GM12873 (cell line): ENCODE measurements at regions not wholly inside any gene's neighbourhood (a gene's known extent, or its start where the extent isn't known, plus 50 kb on each side); places are given as distances from the start of the nearest gene placed in this dataset.

ENCODE experiments used
- TF ChIP-seq, protein P1 (sequence below): IDR thresholded peaks from 2 replicates; pipeline ENCODE4 v1.5.1; 2012; ENCODE audit warnings: low read depth, mild to moderate bottlenecking, moderate library complexity, low read length, control low read depth; ENCODE audit not compliant: insufficient read depth; ENCODE audit errors: missing control alignments

GRCh38 chr13:74795526-74795925 is 661.3 kb upstream of the KLF12 start:
- TF ChIP-seq, protein P1, sequence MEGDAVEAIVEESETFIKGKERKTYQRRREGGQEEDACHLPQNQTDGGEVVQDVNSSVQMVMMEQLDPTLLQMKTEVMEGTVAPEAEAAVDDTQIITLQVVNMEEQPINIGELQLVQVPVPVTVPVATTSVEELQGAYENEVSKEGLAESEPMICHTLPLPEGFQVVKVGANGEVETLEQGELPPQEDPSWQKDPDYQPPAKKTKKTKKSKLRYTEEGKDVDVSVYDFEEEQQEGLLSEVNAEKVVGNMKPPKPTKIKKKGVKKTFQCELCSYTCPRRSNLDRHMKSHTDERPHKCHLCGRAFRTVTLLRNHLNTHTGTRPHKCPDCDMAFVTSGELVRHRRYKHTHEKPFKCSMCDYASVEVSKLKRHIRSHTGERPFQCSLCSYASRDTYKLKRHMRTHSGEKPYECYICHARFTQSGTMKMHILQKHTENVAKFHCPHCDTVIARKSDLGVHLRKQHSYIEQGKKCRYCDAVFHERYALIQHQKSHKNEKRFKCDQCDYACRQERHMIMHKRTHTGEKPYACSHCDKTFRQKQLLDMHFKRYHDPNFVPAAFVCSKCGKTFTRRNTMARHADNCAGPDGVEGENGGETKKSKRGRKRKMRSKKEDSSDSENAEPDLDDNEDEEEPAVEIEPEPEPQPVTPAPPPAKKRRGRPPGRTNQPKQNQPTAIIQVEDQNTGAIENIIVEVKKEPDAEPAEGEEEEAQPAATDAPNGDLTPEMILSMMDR: no peak

DNA sequence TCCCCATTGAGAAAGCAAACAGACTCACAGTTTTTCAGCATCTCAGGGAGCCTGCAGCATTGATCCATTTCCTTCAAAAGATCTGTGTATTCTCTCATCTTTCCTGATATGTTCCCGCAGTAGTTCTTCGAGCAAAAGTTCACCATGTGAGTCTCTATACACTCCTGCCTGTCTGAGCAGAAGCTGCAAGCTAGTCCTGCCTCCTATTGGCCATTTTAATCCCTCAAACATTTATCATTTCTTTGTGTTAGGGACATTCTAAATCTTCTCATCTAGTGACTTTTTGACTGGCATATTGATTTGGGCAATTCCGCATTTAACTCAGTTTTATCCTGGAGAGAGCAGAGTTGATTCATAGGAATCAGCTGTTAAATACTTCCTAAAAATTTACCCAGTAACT is 660.4 kb upstream of the KLF12 start:
- TF ChIP-seq, protein P1: no peak

DNA sequence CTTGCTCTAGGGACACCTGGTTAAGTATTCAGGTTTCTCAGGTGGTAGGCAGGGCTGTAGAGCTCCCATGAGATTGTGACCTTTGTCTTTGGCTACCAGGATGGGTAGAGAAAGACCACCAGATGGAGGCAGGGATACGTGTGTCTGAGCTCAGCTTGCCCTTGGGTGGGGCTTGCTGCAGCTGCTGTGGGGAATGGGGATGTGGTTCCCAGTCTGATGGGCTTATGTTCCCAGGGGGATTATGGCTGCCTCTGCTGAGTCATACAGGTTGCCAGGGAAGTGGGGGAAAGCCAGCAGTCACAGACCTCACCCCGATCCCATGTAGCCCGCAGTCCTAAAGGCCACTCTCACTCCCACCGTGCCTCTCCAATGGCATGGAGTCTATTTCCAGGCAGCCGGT is 659.9 kb upstream of the KLF12 start:
- TF ChIP-seq, protein P1: no peak

DNA sequence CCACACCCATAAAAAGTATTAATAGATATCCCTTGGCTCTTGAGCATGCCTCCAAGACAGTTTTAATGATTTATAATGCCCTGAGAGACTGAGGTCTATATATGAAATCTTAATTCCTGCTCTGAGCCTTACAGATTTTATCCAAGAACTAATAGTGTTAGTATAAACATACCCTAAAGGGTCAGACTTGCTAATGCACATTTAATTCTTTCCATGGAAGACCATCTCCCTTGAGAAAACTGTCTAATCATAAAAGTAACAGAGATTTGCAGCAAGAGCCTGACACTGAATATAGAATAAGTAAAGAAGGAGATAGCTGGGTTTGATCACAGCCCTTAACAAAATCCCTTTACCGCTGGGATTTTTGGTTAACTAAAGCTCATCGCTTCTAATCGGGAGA is 650.8 kb upstream of the KLF12 start:
- TF ChIP-seq, protein P1: no peak

DNA sequence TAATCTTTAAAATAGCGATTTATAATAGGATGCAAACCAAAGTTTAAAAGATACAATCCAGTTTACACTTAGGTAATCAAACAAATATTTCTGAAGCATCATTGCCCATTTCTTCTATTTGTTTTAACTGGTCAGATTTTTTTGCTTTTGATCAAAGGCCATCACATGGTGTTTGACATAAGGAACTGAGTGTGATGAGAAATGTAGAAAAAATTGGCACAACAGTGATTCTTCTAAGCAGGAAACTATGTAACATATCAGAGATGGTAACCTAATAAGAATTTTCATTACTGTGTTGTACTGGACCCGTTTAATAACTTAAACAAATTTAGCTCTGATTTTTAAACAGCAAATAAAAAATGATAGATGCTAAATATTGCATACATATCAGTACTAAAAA is 644.7 kb upstream of the KLF12 start:
- TF ChIP-seq, protein P1: no peak

DNA sequence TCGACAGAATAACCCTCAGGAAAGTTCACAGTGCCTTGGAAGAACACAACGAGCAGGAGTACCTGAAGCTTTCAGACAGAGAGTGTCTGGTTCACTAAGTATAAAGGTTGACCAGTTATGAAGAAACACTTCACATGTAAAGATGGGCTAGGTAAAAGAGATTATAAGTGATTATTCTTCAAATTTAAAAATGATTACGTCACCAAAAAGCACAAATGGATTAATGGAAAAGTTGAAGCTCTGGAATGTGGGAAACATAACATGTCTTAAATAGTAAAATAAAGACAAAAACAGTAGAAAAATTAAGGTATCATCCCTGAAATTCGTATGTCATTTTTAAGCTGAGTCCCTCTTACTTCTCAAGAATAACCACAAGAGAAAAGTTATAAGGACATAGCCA is 643.9 kb upstream of the KLF12 start:
- TF ChIP-seq, protein P1: no peak

GRCh38 chr13:74774264-74774663 is 640.1 kb upstream of the KLF12 start:
- TF ChIP-seq, protein P1: no peak
